ENCODE measurements at regions not wholly inside any gene's neighbourhood (a gene's known extent, or its start where the extent isn't known, plus 50 kb on each side); places are given as distances from the start of the nearest gene placed in this dataset.

DNA sequence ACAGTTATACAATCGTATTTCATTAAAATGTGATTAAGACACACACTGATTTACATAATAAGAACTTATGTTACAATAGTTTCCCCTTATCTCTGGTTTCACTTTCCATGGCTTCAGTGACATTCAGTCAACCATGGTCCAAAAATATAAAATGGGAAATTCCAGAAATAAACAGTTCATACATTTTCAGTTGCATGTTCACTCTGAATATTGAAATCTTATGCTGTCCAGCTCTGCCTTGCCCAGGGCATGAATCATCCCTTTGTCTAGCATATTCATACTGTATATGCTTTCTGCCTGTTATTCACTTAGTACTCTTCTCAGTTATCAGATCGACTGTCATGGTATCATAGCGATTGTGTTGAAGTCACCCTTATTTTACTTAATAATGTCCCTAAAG lies 173.8 kb upstream of the DCAF12L2 start:
- ChIA-PET POLR2A (no interaction called here), CTCF (no interaction called here)
- TF ChIP-seq, protein P1, sequence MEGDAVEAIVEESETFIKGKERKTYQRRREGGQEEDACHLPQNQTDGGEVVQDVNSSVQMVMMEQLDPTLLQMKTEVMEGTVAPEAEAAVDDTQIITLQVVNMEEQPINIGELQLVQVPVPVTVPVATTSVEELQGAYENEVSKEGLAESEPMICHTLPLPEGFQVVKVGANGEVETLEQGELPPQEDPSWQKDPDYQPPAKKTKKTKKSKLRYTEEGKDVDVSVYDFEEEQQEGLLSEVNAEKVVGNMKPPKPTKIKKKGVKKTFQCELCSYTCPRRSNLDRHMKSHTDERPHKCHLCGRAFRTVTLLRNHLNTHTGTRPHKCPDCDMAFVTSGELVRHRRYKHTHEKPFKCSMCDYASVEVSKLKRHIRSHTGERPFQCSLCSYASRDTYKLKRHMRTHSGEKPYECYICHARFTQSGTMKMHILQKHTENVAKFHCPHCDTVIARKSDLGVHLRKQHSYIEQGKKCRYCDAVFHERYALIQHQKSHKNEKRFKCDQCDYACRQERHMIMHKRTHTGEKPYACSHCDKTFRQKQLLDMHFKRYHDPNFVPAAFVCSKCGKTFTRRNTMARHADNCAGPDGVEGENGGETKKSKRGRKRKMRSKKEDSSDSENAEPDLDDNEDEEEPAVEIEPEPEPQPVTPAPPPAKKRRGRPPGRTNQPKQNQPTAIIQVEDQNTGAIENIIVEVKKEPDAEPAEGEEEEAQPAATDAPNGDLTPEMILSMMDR (IDR thresholded peaks at IDR 0.05; ENCODE audit: insufficient read depth, low read depth, low read length): no peak

DNA sequence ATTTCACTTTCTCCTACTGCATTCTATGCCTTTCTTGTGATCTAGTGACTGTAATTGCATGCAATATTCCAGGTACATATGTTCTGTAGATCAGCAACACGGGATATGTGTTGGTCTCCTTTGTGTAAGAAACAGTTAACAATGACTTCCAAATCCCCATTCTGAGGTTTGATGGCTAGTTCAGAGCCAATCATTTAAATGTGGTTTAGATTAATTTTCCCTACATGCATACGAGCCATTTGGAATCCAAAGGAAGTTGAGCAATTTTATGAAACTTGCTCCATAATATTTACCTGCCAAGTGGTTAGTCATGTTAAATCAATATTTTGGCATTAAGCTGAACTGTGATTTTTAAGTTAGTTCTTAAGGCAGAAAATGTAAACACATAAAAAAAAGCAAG lies 172.8 kb upstream of the DCAF12L2 start:
- no peaks in the 10 kb centered on the region for H3K27me3 ChIP-seq (ENCODE audit: control insufficient read depth, insufficient read depth, low read length)
- no peaks in the 10 kb centered on the region for H3K36me3 ChIP-seq (ENCODE audit: control insufficient read depth, insufficient read depth, low read length)
- TF ChIP-seq, protein P1 (IDR thresholded peaks at IDR 0.05; ENCODE audit: insufficient read depth, low read depth, low read length): no peak
- no peak for DNase-seq (ENCODE audit: low read depth)
- CTCF ChIA-PET: no interaction called here
- no peak overlapping the region for H3K4me3 ChIP-seq (ENCODE audit: low read depth, low read length)
- POLR2A ChIA-PET: no interaction called here

More for the DNA sequence above, 173.8 kb upstream of the DCAF12L2 start:
- no peaks in the 10 kb centered on the region for H3K36me3 ChIP-seq (ENCODE audit: control insufficient read depth, insufficient read depth, low read length)
- no peak for DNase-seq (ENCODE audit: low read depth)
- H3K4me3 ChIP-seq (ENCODE audit: low read depth, low read length): no peak overlapping the region
- H3K27me3 ChIP-seq (ENCODE audit: control insufficient read depth, insufficient read depth, low read length): no peaks in the 10 kb centered on the region

DNA sequence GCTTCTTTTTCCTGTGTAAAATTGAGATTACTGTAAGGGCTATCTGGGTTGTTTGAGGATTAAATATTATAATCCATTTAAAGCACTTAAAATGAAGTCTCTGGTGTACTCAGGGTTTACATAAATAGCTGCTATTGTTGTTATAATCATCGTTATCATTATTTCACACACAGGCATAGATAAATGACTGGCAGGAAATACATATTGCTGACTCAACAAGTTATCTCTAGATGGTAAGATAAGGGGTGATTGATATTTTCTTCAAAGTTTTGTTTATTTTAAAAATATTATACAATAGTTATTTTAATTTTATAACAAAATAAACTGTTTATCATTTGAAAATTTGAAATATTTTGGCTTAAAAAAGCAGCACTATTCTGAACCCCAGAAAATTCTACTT lies 134.3 kb upstream of the DCAF12L2 start:
- ChIA-PET POLR2A (no interaction called here), CTCF (no interaction called here)
- H3K36me3 ChIP-seq (ENCODE audit: control insufficient read depth, insufficient read depth, low read length): no peaks in the 10 kb centered on the region
- H3K4me3 ChIP-seq (ENCODE audit: low read depth, low read length): no peak overlapping the region
- TF ChIP-seq, protein P1 (IDR thresholded peaks at IDR 0.05; ENCODE audit: insufficient read depth, low read depth, low read length): no peak
- no peaks in the 10 kb centered on the region for H3K27me3 ChIP-seq (ENCODE audit: control insufficient read depth, insufficient read depth, low read length)
- no peak for DNase-seq (ENCODE audit: low read depth)

DNA sequence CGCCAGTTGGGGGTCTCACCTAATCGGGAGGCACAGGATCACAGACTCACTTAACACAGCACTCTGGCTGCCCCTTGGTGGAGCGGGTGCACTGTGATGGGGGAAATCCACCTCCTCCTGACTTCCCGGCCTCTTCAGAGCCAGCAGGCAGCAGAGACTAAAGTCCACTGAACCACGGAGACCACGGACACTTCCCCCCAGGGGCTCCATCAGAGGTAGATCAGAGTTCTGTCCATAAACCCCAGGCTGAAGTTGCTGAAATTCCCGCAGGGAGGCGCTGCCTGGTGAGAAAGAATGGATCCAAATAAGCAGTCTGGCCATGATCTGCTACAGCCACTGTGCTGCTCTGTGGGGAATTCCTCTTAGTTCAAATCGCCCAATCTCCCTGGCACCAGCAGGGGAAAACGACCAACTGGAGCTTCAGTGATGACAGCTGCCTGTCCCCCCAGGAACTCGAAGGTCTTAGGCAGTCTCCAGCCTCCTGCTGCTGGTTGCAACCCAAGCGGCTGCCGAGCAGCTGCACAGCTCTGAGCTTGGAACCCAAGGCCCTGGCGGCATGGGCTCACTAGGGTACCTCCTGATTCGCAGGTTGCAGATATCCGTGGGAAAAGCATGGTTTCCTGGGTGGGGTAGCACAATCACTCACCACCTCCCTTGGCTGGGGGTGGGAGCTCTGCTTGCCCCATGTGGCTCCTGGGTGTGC lies 106.9 kb upstream of the DCAF12L2 start:
- TF ChIP-seq, protein P1 (IDR thresholded peaks at IDR 0.05; ENCODE audit: insufficient read depth, low read depth, low read length): no peak
- H3K4me3 ChIP-seq (ENCODE audit: low read depth, low read length): no peak overlapping the region
- DNase-seq (ENCODE audit: low read depth): no peak
- no peaks in the 10 kb centered on the region for H3K27me3 ChIP-seq (ENCODE audit: control insufficient read depth, insufficient read depth, low read length)
- ChIA-PET CTCF (no interaction called here), POLR2A (no interaction called here)
- no peaks in the 10 kb centered on the region for H3K36me3 ChIP-seq (ENCODE audit: control insufficient read depth, insufficient read depth, low read length)

DNA sequence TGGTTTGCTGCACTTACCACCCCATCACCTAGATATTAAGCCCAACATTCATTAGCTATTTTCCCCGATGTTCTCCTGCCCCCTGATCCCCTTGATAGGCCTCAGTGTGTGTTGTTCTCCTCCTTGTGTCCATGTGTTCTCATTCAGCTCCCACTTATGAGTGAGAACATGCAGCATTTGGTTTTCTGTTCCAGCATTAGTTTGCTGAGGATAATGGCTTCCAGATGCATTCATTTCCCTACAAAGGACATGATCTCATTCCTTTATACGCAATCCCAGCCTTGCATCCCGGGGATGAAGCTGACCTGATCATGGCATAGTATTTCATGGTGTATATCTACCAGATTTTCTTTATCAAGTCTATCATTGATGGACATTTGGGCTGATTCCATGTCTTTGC lies 99.0 kb upstream of the DCAF12L2 start:
- no peaks in the 10 kb centered on the region for H3K36me3 ChIP-seq (ENCODE audit: control insufficient read depth, insufficient read depth, low read length)
- no peaks in the 10 kb centered on the region for H3K27me3 ChIP-seq (ENCODE audit: control insufficient read depth, insufficient read depth, low read length)
- TF ChIP-seq, protein P1 (IDR thresholded peaks at IDR 0.05; ENCODE audit: insufficient read depth, low read depth, low read length): no peak
- no peak for DNase-seq (ENCODE audit: low read depth)
- ChIA-PET POLR2A (no interaction called here), CTCF (no interaction called here)
- H3K4me3 ChIP-seq (ENCODE audit: low read depth, low read length): no peak overlapping the region

Measured in BJ (cell line).